LHCN-M2 (cell line): ENCODE measurements at regions not wholly inside any gene's neighbourhood (a gene's known extent, or its start where the extent isn't known, plus 50 kb on each side); places are given as distances from the start of the nearest gene placed in this dataset.

Experiments
- DNase-seq: peaks from one replicate; pipeline ENCODE4 v3.0.0-alpha.2; 2012; ENCODE audit warnings: low read depth

DNA sequence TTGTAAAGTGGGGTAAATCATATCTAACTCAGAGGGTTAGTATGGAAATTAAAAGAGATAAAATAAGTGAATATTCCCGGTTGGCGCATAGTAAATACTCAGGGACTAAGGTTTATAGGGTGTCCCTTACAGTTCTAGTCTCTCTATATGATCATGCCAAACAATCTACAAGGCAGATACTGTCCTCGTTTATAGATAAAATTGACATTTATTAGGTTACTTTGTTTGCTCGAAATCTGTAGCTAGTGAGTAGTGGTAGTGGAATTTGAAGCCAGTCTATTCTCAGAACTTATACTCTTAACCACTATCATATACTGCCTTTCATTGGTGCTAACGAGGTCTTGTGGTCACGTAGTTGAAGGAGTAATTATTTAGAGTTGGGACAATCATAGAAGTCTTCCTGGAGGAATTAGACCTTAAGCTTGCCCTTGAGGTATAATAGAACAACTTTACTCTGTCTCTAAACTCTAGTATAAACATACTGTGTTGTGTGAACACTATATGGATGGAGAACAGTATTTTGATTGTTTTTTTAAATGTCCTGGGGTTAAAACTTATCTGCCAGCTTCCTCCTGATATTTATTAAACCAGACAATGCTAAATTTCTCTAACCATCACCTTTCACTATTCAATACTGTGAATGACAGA lies 324.0 kb downstream of the STIM2 start:
- DNase-seq: no peak

GRCh38 chr4:27186710-27187109 lies 326.1 kb downstream of the STIM2 start:
- no peak for DNase-seq

- DNase-seq: no peak
Measured at GRCh38 chr4:27187786-27188185, 327.1 kb downstream of the STIM2 start.

- DNase-seq: no peak
Measured at GRCh38 chr4:27189683-27190082, 329.0 kb downstream of the STIM2 start.

DNA sequence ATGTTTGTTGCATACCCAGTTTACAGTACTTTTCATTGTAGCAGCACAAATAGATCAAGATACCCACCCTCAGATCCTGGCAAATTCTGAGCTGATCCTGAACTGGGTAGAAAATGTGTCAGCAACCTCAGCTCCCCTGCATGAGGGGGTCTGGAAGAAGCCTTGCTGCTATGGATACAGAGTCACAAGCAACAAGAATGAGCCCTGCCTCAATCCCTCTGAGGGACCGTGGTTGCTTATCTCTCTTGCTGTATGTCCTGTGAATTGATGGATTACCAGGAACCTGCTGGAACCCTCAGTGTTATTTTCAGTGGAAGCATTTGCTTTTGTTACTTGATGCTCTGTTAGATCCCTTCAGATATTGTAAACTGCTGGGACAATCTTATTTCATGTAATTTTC lies 331.0 kb downstream of the STIM2 start:
- DNase-seq: no peak

- no peak for DNase-seq
Measured at GRCh38 chr4:27194599-27195176, 334.0 kb downstream of the STIM2 start.

GRCh38 chr4:27198246-27198645 lies 337.6 kb downstream of the STIM2 start:
- no peak for DNase-seq

- DNase-seq: no peak
Measured at GRCh38 chr4:27198971-27199370, 338.3 kb downstream of the STIM2 start.

GRCh38 chr4:27206009-27206408 lies 345.4 kb downstream of the STIM2 start:
- DNase-seq: no peak

DNA sequence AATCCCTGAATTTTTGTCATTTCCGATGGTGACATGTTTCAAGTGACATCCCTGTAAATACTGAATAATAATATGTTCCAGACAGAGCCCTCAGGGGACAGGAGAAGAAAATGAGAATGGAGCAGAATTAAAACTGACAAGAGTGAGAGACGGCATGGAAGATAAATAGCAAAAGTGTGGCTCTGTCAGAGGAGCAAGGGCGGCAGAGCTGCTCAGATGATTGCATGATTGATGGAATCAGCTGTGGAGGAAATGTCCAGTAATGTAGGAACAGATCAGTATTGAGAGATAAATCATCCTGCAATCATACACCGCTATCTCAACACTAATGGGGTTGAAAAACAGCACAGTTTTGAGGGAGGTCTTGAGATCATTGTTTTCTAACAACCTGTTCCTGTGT lies 350.3 kb downstream of the STIM2 start:
- peak; percentile 60 for DNase-seq

- no peak for DNase-seq
Measured at GRCh38 chr4:27214010-27214409, 353.4 kb downstream of the STIM2 start.

- DNase-seq: no peak
Measured at GRCh38 chr4:27215220-27215826, 354.7 kb downstream of the STIM2 start.

DNA sequence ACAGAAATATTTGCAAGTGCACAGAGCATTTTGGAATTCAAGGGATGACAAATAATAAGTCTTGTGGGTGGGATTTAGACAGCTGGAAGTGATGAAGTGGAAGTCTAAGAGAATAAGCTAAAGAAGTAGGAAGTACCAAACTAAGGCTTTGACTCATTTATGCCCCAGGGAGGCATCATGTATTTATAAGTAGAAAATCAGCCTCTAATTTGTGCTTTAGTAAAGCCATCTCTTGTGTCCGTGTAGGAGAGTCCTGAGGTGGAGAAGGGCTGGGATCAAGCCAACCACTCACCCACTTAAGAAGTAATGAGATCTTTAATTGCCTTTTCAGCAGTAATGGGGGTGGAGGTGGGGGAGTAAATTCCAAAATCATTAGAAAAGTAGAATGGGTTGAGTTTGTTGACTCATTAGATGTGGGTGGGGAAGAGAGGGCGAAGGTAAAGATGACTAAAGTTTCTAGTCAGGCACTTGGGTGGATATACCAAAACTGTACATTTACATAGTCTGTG lies 356.7 kb downstream of the STIM2 start:
- peak; percentile 79 for DNase-seq

DNA sequence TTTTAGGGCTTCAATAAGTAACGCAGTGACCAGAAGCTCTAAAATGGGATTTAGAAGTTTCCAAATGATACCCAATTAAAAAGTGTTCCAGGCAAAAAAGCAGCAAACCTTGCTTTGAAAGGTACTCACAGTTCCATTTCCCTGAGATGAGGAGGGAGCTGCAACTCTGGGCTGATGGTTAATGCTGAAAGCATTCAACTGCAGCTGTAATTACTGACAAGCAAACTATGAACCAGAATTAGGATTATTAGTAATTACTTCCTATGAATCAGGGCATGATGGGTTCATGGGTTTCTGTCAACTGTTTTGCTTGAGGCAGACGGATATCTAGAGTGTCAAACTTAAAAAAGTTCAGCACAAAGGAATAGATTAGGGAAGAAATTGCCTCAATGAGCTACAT lies 357.4 kb downstream of the STIM2 start:
- DNase-seq: no peak

DNA sequence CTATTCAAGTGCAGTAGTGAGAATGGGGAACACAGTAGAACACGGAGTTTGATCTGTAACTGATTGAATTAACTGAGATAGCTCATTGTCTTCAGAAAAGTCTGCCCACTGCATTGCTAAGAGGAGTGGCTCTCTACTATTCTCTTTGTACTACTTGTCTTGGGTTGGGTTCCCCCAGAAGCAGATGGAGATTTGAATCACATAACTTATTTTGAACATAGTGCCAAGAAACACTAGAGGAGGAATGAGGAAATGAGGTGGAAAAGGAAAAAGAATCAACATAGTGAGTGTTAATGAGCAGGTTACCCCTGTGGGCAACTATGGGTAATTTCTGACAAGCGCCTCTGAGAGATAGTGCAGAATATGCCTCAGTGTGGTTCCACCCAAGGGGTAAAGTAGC lies 362.7 kb downstream of the STIM2 start:
- DNase-seq: no peak

DNA sequence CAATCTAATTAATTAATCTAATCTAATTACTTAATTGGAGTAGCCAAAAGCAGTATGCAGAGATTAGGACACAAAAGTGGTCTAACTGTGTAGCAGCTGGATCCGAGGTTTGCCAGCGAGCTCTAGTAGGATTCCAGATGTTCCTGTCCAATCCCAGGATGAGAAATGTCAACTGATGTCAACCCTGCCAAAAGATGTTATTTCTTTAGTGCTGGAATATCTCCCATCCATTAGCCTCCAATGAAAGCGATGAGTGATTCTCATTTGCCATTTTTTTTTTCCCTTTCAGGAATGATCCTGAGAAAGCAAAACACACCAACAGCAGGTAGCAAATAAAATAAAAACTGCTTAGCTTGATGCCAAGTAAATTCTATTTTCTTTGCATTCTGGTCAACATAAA lies 372.9 kb downstream of the STIM2 start:
- DNase-seq: no peak

GRCh38 chr4:27234306-27234899 lies 373.8 kb downstream of the STIM2 start:
- DNase-seq: no peak

DNA sequence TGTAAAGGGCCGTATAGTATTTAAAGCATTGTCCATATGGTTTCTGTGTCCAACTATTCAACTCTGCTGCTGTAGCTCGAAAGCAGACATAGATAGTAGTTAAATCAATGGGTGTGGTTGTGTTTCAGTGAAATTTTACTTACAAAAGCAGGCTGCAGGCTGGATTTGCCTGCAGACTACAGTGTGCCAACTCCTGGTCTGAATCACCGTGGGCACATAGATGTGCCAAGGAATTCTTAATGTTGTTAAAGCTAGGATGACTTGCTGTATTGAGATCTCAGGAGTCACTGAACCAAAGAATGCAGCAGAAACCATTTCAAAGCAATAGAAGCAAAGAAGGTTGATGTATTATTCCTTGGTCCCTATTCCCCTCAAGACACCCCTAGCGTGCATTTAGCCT lies 379.0 kb downstream of the STIM2 start:
- no peak for DNase-seq

GRCh38 chr4:27242217-27242616 lies 381.6 kb downstream of the STIM2 start:
- DNase-seq: no peak

DNA sequence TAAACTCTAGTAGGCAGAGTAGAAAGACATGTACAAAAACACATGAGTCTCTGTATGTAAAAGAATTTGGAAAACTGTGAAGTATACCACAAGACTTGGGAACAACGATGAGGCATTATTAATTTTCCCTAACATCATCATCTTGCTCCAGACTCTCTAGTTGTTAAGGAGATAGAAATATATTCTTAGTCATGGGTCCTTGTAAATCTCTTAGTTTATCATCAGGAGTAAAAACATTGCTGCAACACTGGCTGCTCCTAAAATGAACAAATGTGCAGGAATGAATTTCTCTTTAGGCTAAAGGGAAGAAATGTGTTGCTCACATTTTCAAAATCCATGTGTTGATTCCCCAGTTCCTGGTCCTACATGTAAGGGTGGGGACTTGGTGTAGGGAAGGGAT lies 384.6 kb downstream of the STIM2 start:
- no peak for DNase-seq

GRCh38 chr4:27248829-27249228 lies 388.2 kb downstream of the STIM2 start:
- DNase-seq: no peak

GRCh38 chr4:27251771-27252170 lies 391.1 kb downstream of the STIM2 start:
- no peak for DNase-seq
